HG03095 (cell line): ENCODE measurements at regions not wholly inside any gene's neighbourhood (a gene's known extent, or its start where the extent isn't known, plus 50 kb on each side); places are given as distances from the start of the nearest gene placed in this dataset.
A peak's percentile ranks its signal among the peaks of the same experiment; 100 is the strongest.

ENCODE experiments used
- ATAC-seq: cut with Tn5 transposase; IDR thresholded peaks from one replicate; pipeline ENCODE4 v1.9.1; 2021; ENCODE audit warnings: moderate library complexity; ENCODE audit not compliant: unreplicated experiment

GRCh38 chr4:35836596-35836995, 407.7 kb downstream of the ARAP2 start:
- no peak for ATAC-seq

GRCh38 chr4:35867057-35867456, 377.3 kb downstream of the ARAP2 start:
- ATAC-seq: no peak

- no peak for ATAC-seq
These were observed 372.0 kb downstream of the ARAP2 start for GRCh38 chr4:35872273-35872672.

- no peak for ATAC-seq
These were observed 364.8 kb downstream of the ARAP2 start for GRCh38 chr4:35879479-35879878.

- ATAC-seq: no peak
These were observed 361.2 kb downstream of the ARAP2 start for GRCh38 chr4:35883108-35883507.

GRCh38 chr4:35884714-35885480, 359.4 kb downstream of the ARAP2 start:
- no peak for ATAC-seq

GRCh38 chr4:35897808-35898207, 346.5 kb downstream of the ARAP2 start:
- ATAC-seq: no peak

- ATAC-seq: no peak
These were observed 343.7 kb downstream of the ARAP2 start for GRCh38 chr4:35900286-35901243.

GRCh38 chr4:35912174-35912573, 332.1 kb downstream of the ARAP2 start:
- peak; percentile 91 for ATAC-seq

- no peak for ATAC-seq
These were observed 325.8 kb downstream of the ARAP2 start for GRCh38 chr4:35918491-35918977.

GRCh38 chr4:35925806-35926205, 318.5 kb downstream of the ARAP2 start:
- peak; percentile 80 for ATAC-seq

GRCh38 chr4:35926788-35927187, 317.5 kb downstream of the ARAP2 start:
- no peak for ATAC-seq

- ATAC-seq: no peak
These were observed 310.4 kb downstream of the ARAP2 start for GRCh38 chr4:35933901-35934300.

- ATAC-seq: no peak
These were observed 309.9 kb downstream of the ARAP2 start for GRCh38 chr4:35934320-35934981.

GRCh38 chr4:35938936-35939335, 305.4 kb downstream of the ARAP2 start:
- no peak for ATAC-seq

- no peak for ATAC-seq
These were observed 304.6 kb downstream of the ARAP2 start for GRCh38 chr4:35939751-35940150.

- no peak for ATAC-seq
These were observed 302.2 kb downstream of the ARAP2 start for GRCh38 chr4:35942092-35942491.

GRCh38 chr4:35943606-35944005, 300.7 kb downstream of the ARAP2 start:
- ATAC-seq: no peak

- ATAC-seq: no peak
These were observed 296.1 kb downstream of the ARAP2 start for GRCh38 chr4:35948171-35948570.

GRCh38 chr4:35950442-35950841, 293.9 kb downstream of the ARAP2 start:
- no peak for ATAC-seq

- ATAC-seq: no peak
These were observed 291.6 kb downstream of the ARAP2 start for GRCh38 chr4:35952751-35953150.
